Fibroblast of pulmonary artery (primary cell): ENCODE measurements at regions not wholly inside any gene's neighbourhood (a gene's known extent, or its start where the extent isn't known, plus 50 kb on each side); places are given as distances from the start of the nearest gene placed in this dataset.

ENCODE experiments used
- DNase-seq: peaks from one replicate; pipeline ENCODE4 v3.0.0-alpha.2; 2010; ENCODE audit warnings: low read depth
- H3K4me3 ChIP-seq: replicated peaks from 2 replicates; pipeline ENCODE4 v1.5.1; 2011; ENCODE audit warnings: low read depth, mild to moderate bottlenecking, control low read depth, low read length, moderate library complexity
- CTCF ChIP-seq: IDR thresholded peaks from 2 replicates; pipeline ENCODE4 v1.5.1; 2011; ENCODE audit warnings: mild to moderate bottlenecking, control low read depth, low read length, inconsistent platforms; ENCODE audit errors: missing control alignments

- no peak overlapping the region for H3K4me3 ChIP-seq
- no peak for TF ChIP-seq CTCF
- peak; percentile 1 for DNase-seq
Measured at GRCh38 chr10:130737621-130738020, 573.9 kb downstream of the TCERG1L start.

GRCh38 chr10:130739016-130739756 lies 572.3 kb downstream of the TCERG1L start:
- H3K4me3 ChIP-seq, result no peak overlapping the region
- no peak for DNase-seq
- no peak for TF ChIP-seq CTCF

- H3K4me3 ChIP-seq, result no peak overlapping the region
- no peak for TF ChIP-seq CTCF
- no peak for DNase-seq
Measured at GRCh38 chr10:130739757-130740145, 571.8 kb downstream of the TCERG1L start.

GRCh38 chr10:130740166-130740565 lies 571.4 kb downstream of the TCERG1L start:
- TF ChIP-seq CTCF, result no peak
- no peak for DNase-seq
- H3K4me3 ChIP-seq, result no peak overlapping the region

- DNase-seq, result no peak
- no peak for TF ChIP-seq CTCF
- no peak overlapping the region for H3K4me3 ChIP-seq
Measured at GRCh38 chr10:130740915-130741750, 570.4 kb downstream of the TCERG1L start.

- DNase-seq, result no peak
- no peak overlapping the region for H3K4me3 ChIP-seq
- TF ChIP-seq CTCF, result no peak
Measured at GRCh38 chr10:130741901-130742855, 569.3 kb downstream of the TCERG1L start.
